Endothelial cell of umbilical vein (primary cell): ENCODE measurements at regions not wholly inside any gene's neighbourhood (a gene's known extent, or its start where the extent isn't known, plus 50 kb on each side); places are given as distances from the start of the nearest gene placed in this dataset.

Experiments
- BruUV-seq: library from RNA; stranded (reverse); fragments of 400-500 nt; replicated peaks from 2 replicates; lab custom pipeline; 2021; lab: Mats Ljungman, UMichigan
- CTCF ChIA-PET: fragments of 300-600, 350-600 bp; sonication (Branson Sonifier 250); formaldehyde crosslinking; loops from one replicate; lab custom pipeline; 2021; ENCODE audit warnings: antibody characterized with exemption, inconsistent platforms; lab: Charles Lee
- POLR2A ChIA-PET: fragments of 300-600, 350-600 bp; sonication (Branson Sonifier 250); formaldehyde crosslinking; loops from one replicate; lab custom pipeline; 2021; ENCODE audit warnings: antibody characterized with exemption, inconsistent platforms; lab: Charles Lee
- DNase-seq: peaks from one replicate; pipeline ENCODE4 v3.0.0-alpha.2; 2011; ENCODE audit warnings: low read depth, low spot score
- FAIRE-seq: peaks from 2 replicates; lab custom pipeline; 2011; peaks lifted over from hg19 to GRCh38; lab: Jason Lieb, UNC
- H2AFZ ChIP-seq: 2 replicates; pipeline ENCODE4 v1.6.0; 2012; ENCODE audit warnings: low read depth, low read length, control low read depth, inconsistent platforms
- H3K27ac ChIP-seq: 2 replicates; pipeline ENCODE4 v1.5.1; 2011; ENCODE audit warnings: low read depth, mild to moderate bottlenecking, control low read depth, low read length, moderate library complexity; ENCODE audit not compliant: insufficient read depth
- H3K27me3 ChIP-seq, 2 experiments: 2 replicates each; pipeline versions ENCODE4 v1.6.0 to v1.6.1; 2011; ENCODE audit warnings: low read length in 2 of 2, mixed read lengths in 1 of 2; ENCODE audit not compliant: control insufficient read depth in 2 of 2, insufficient read depth in 2 of 2
- H3K36me3 ChIP-seq, 2 experiments: 2 replicates in 1 of 2; 3 replicates in 1 of 2; pipeline ENCODE4 v1.5.1; 2011; ENCODE audit warnings: low read length in 2 of 2, mild to moderate bottlenecking in 1 of 2, moderate library complexity in 1 of 2; ENCODE audit not compliant: control insufficient read depth in 2 of 2, insufficient read depth in 2 of 2; ENCODE audit errors: extremely low read depth in 1 of 2
- H3K4me1 ChIP-seq: 3 replicates; pipeline ENCODE4 v1.5.1; 2011; ENCODE audit warnings: mild to moderate bottlenecking, low read length; ENCODE audit not compliant: control insufficient read depth, insufficient read depth; ENCODE audit errors: extremely low read depth
- H3K4me2 ChIP-seq: 2 replicates; pipeline ENCODE4 v1.6.1; 2011; ENCODE audit warnings: low read length, control low read depth, mixed read lengths; ENCODE audit not compliant: insufficient read depth
- H3K4me3 ChIP-seq, 3 experiments: fragments of 200-600 bp in 1 of 3; sonication (generic), shearing (Covaris generic) in 1 of 3; replicated peaks in 1 of 3; 2 replicates each; pipeline ENCODE4 v1.5.1; 2011 to 2016; ENCODE audit warnings: control low read depth in 3 of 3, low read length in 3 of 3, mild to moderate bottlenecking in 2 of 3, inconsistent platforms in 1 of 3, low read depth in 1 of 3, moderate library complexity in 1 of 3; ENCODE audit not compliant: insufficient read depth in 1 of 3
- H3K79me2 ChIP-seq: 2 replicates; pipeline ENCODE4 v1.6.0; 2012; ENCODE audit warnings: low read length, inconsistent platforms; ENCODE audit not compliant: control insufficient read depth, insufficient read depth
- H3K9ac ChIP-seq: replicated peaks from 2 replicates; pipeline ENCODE3; 2011; ENCODE audit warnings: low read length, control low read depth; ENCODE audit not compliant: insufficient read depth; ENCODE audit errors: extremely low read depth
- H3K9me1 ChIP-seq: replicated peaks from 3 replicates; pipeline ENCODE4 v1.6.0; 2011; ENCODE audit warnings: mild to moderate bottlenecking, low read length; ENCODE audit not compliant: control insufficient read depth, insufficient read depth; ENCODE audit errors: extremely low read depth
- H3K9me3 ChIP-seq: replicated peaks from 2 replicates; pipeline ENCODE4 v1.5.1; 2012; ENCODE audit warnings: low read length, inconsistent platforms; ENCODE audit not compliant: control insufficient read depth, insufficient read depth
- H4K20me1 ChIP-seq: replicated peaks from 2 replicates; pipeline ENCODE3; 2011; ENCODE audit warnings: mild to moderate bottlenecking, low read length; ENCODE audit not compliant: control insufficient read depth, insufficient read depth; ENCODE audit errors: extremely low read depth
- EZH2 ChIP-seq: IDR thresholded peaks from 2 replicates; pipeline ENCODE4 v1.6.1; 2012; ENCODE audit warnings: borderline replicate concordance, low read depth, mild to moderate bottlenecking, moderate library complexity, low read length, inconsistent platforms; ENCODE audit not compliant: severe bottlenecking
- FOS ChIP-seq: IDR thresholded peaks from 2 replicates; pipeline ENCODE4 v1.6.1; 2011; ENCODE audit warnings: mild to moderate bottlenecking, low read length, moderate library complexity, borderline replicate concordance; ENCODE audit not compliant: insufficient read depth
- JUN ChIP-seq: IDR thresholded peaks from 2 replicates; pipeline ENCODE4 v1.6.1; 2011; ENCODE audit warnings: borderline replicate concordance, low read depth; ENCODE audit not compliant: insufficient read length, insufficient read depth
- MYC ChIP-seq: IDR thresholded peaks from one replicate; pipeline ENCODE4 v1.6.1; 2011; ENCODE audit warnings: mild to moderate bottlenecking, low read depth, low read length
- POLR2A ChIP-seq: IDR thresholded peaks from 2 replicates; pipeline ENCODE4 v1.6.1; 2012; ENCODE audit warnings: low read depth, mild to moderate bottlenecking, control low read depth, low read length
- POLR2AphosphoS5 ChIP-seq: IDR thresholded peaks from 2 replicates; pipeline ENCODE4 v1.6.1; 2012; ENCODE audit warnings: low read depth, mild to moderate bottlenecking, control low read depth, low read length, moderate library complexity; ENCODE audit not compliant: insufficient read depth
- dilution Hi-C: fragments of 300-500 bp; cut with MboI; formaldehyde crosslinking; loops from one replicate; pipeline ENCODE4 v1.15.0; 2019; ENCODE audit warnings: low sequenced_read_pairs; ENCODE audit not compliant: extremely low pct_ligation_motif_present
- intact Hi-C: fragments of 100-400 bp; cut with micrococcal nuclease; formaldehyde crosslinking; loops from one replicate; pipeline ENCODE4 v1.10.0; 2022
- TF ChIP-seq, protein P1 (sequence below), 2 donors: IDR thresholded peaks; 1 replicate in 1 of 2; 2 replicates in 1 of 2; pipeline ENCODE4 v1.5.1; 2011; ENCODE audit warnings: low read length in 2 of 2, mild to moderate bottlenecking in 2 of 2, moderate library complexity in 2 of 2, control low read depth in 1 of 2, inconsistent platforms in 1 of 2, low read depth in 1 of 2; ENCODE audit not compliant: insufficient read depth in 1 of 2; ENCODE audit errors: extremely low read depth in 1 of 2
- TF ChIP-seq, protein P2 (sequence below): IDR thresholded peaks from 2 replicates; pipeline ENCODE4 v1.6.1; 2011; ENCODE audit not compliant: insufficient read depth, insufficient read length

DNA sequence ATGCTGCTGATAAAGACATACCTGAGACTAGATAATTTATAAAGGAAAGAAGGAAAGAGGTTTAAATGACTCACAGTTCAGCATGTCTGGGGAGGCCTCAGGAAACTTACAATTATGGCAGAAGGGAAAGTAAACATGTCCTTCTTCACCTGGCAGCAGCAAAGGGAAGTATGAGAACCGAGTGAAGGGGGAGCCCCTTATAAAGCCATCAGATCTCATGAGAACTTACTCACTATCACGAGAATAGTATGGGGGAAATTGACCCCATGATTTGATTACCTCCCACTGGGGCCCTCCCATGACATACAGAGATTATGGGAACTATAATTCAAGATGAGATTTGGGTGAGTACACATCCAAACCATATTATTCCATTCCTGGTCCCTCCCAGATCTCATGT is 154.4 kb downstream of the FASLG start:
- CTCF ChIA-PET, result no interaction called here
- BruUV-seq, result no TSS peak
- dilution Hi-C loops, result no loop called here
- POLR2A ChIA-PET, result no interaction called here
- H3K79me2 ChIP-seq, result no peaks in the 10 kb centered on the region
- H3K4me1 ChIP-seq, result no peaks in the 10 kb centered on the region
- H3K9ac ChIP-seq, result no peak overlapping the region
- no peak overlapping the region for H3K27ac ChIP-seq
- no peaks in the 10 kb centered on the region for H3K9me1 ChIP-seq
- no peaks in the 10 kb centered on the region for H3K27me3 ChIP-seq
- intact Hi-C loops, result no loop called here
- H3K4me3 ChIP-seq, result no peak overlapping the region
- no peak overlapping the region for H2AFZ ChIP-seq
- TF ChIP-seq POLR2AphosphoS5, result no peak
- TF ChIP-seq, protein P1, sequence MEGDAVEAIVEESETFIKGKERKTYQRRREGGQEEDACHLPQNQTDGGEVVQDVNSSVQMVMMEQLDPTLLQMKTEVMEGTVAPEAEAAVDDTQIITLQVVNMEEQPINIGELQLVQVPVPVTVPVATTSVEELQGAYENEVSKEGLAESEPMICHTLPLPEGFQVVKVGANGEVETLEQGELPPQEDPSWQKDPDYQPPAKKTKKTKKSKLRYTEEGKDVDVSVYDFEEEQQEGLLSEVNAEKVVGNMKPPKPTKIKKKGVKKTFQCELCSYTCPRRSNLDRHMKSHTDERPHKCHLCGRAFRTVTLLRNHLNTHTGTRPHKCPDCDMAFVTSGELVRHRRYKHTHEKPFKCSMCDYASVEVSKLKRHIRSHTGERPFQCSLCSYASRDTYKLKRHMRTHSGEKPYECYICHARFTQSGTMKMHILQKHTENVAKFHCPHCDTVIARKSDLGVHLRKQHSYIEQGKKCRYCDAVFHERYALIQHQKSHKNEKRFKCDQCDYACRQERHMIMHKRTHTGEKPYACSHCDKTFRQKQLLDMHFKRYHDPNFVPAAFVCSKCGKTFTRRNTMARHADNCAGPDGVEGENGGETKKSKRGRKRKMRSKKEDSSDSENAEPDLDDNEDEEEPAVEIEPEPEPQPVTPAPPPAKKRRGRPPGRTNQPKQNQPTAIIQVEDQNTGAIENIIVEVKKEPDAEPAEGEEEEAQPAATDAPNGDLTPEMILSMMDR (IDR thresholded peaks at IDR 0.05; ENCODE audit: extremely low read depth in 1 of 2, insufficient read depth in 1 of 2, low read depth in 1 of 2, low read length in 2 of 2), result no peak
- TF ChIP-seq MYC, result no peak
- no peak for TF ChIP-seq POLR2A
- TF ChIP-seq EZH2, result no peak
- TF ChIP-seq, protein P2, sequence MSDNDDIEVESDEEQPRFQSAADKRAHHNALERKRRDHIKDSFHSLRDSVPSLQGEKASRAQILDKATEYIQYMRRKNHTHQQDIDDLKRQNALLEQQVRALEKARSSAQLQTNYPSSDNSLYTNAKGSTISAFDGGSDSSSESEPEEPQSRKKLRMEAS, result no peak
- no peak for TF ChIP-seq FOS
- TF ChIP-seq JUN, result no peak
- H3K4me2 ChIP-seq, result no peak overlapping the region
- no peak for FAIRE-seq
- no peaks in the 10 kb centered on the region for H3K9me3 ChIP-seq
- no peaks in the 10 kb centered on the region for H3K36me3 ChIP-seq
- H4K20me1 ChIP-seq, result no peaks in the 10 kb centered on the region
- DNase-seq, result no peak
